Left ventricle myocardium inferior (tissue), 1 donor: ENCODE measurements at regions not wholly inside any gene's neighbourhood (a gene's known extent, or its start where the extent isn't known, plus 50 kb on each side); places are given as distances from the start of the nearest gene placed in this dataset.
"Not testable (repeated sequence)": the region's sequence is repeated elsewhere in the genome, so short reads cannot be mapped to it uniquely, and the experiment has no call there.

Experiments
- DNase-seq: peaks from one replicate; pipeline ENCODE4 v3.0.0-alpha.2; 2020
- H3K27ac ChIP-seq: fragments of 200-600 bp; replicated peaks from 2 replicates; pipeline ENCODE4 v1.8.0; 2021
- H3K27me3 ChIP-seq: fragments of 200-600 bp; 2 replicates; pipeline ENCODE4 v1.8.0; 2021; ENCODE audit warnings: low read depth
- H3K36me3 ChIP-seq: fragments of 200-600 bp; 2 replicates; pipeline ENCODE4 v1.8.0; 2021
- H3K4me1 ChIP-seq: fragments of 200-600 bp; 2 replicates; pipeline ENCODE4 v1.8.0; 2021
- H3K4me3 ChIP-seq: fragments of 200-600 bp; 2 replicates; pipeline ENCODE4 v1.8.0; 2021; ENCODE audit warnings: mild to moderate bottlenecking, moderate library complexity
- H3K9me3 ChIP-seq: fragments of 200-600 bp; replicated peaks from 2 replicates; pipeline ENCODE4 v1.8.0; 2021
- CTCF ChIP-seq: fragments of 200-600 bp; IDR thresholded peaks from 2 replicates; pipeline ENCODE4 v1.8.0; 2021; ENCODE audit warnings: antibody characterized with exemption, mild to moderate bottlenecking, borderline replicate concordance
- intact Hi-C: fragments of 100-400 bp; cut with micrococcal nuclease; formaldehyde crosslinking; loops from one replicate; pipeline ENCODE4 v1.11.0; 2022
- donor health status: DM: no; HTN: yes; CAD: no; lungs with severe emphysema.

- H3K4me1 ChIP-seq = no peaks in the 10 kb centered on the region
- H3K36me3 ChIP-seq = no peaks in the 10 kb centered on the region
- no peaks in the 10 kb centered on the region for H3K27me3 ChIP-seq
- no peaks in the 10 kb centered on the region for H3K9me3 ChIP-seq
- no peak overlapping the region for H3K27ac ChIP-seq
- TF ChIP-seq CTCF = no peak
- H3K4me3 ChIP-seq = no peak overlapping the region
- no peak for DNase-seq
- intact Hi-C loops = no loop called here
Measured at GRCh38 chrX:20693078-20693477, 426.4 kb upstream of the RPS6KA3 start.

- no peaks in the 10 kb centered on the region for H3K36me3 ChIP-seq
- intact Hi-C loops = no loop called here
- no peaks in the 10 kb centered on the region for H3K27me3 ChIP-seq
- H3K9me3 ChIP-seq = no peaks in the 10 kb centered on the region
- TF ChIP-seq CTCF = no peak
- DNase-seq = no peak
- H3K27ac ChIP-seq = no peak overlapping the region
- no peak overlapping the region for H3K4me3 ChIP-seq
- H3K4me1 ChIP-seq = no peaks in the 10 kb centered on the region
Measured at GRCh38 chrX:20686256-20686655, 419.5 kb upstream of the RPS6KA3 start.

DNA sequence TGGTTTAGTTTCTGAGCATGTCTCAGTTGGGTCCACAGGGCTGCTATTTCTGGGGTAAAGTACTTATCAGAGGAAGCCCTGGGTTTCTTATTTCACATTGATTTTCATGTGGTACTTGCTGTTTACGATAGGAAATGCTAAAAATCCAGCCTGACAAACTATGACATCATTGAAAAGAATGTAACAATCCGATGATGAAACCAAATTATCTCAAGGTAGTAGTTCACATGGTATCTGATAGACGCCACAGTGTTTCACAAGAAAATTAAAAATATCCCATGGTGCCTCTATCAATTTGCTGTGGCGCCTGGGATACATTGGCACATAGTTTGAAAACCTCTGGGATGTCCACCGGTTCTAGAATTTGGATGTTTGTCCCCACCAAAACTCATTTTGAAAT lies 418.9 kb upstream of the RPS6KA3 start:
- Histone ChIP-seq H3K9me3 (no peaks in the 10 kb centered on the region), H3K27ac (no peak overlapping the region), H3K4me1 (no peaks in the 10 kb centered on the region), H3K4me3 (no peak overlapping the region), H3K36me3 (no peaks in the 10 kb centered on the region), H3K27me3 (no peaks in the 10 kb centered on the region)
- no peak for DNase-seq
- no peak for TF ChIP-seq CTCF
- intact Hi-C loops = no loop called here

- DNase-seq = no peak
Measured at GRCh38 chrX:20681683-20682082, 415.0 kb upstream of the RPS6KA3 start.

GRCh38 chrX:20680998-20681397 lies 414.3 kb upstream of the RPS6KA3 start:
- Histone ChIP-seq H3K27ac (no peak overlapping the region), H3K4me1 (no peaks in the 10 kb centered on the region), H3K9me3 (no peaks in the 10 kb centered on the region), H3K27me3 (no peaks in the 10 kb centered on the region), H3K4me3 (no peak overlapping the region), H3K36me3 (no peaks in the 10 kb centered on the region)
- TF ChIP-seq CTCF = no peak
- intact Hi-C loops = no loop called here
- DNase-seq = no peak

More at GRCh38 chrX:20681683-20682082, 415.0 kb upstream of the RPS6KA3 start:
- TF ChIP-seq CTCF = no peak
- intact Hi-C loops = no loop called here
- no peaks in the 10 kb centered on the region for H3K27me3 ChIP-seq
- H3K4me3 ChIP-seq = no peak overlapping the region
- no peaks in the 10 kb centered on the region for H3K4me1 ChIP-seq
- no peak overlapping the region for H3K27ac ChIP-seq
- no peaks in the 10 kb centered on the region for H3K9me3 ChIP-seq
- H3K36me3 ChIP-seq = no peaks in the 10 kb centered on the region

GRCh38 chrX:20672476-20672875 lies 405.8 kb upstream of the RPS6KA3 start:
- Histone ChIP-seq H3K4me1 (no peaks in the 10 kb centered on the region), H3K4me3 (no peak overlapping the region), H3K27me3 (no peaks in the 10 kb centered on the region), H3K27ac (no peak overlapping the region), H3K36me3 (no peaks in the 10 kb centered on the region), H3K9me3 (no peaks in the 10 kb centered on the region)
- TF ChIP-seq CTCF = no peak
- intact Hi-C loops = no loop called here
- no peak for DNase-seq

- intact Hi-C loops, H3K36me3 ChIP-seq, DNase-seq, H3K27ac ChIP-seq, H3K27me3 ChIP-seq, H3K9me3 ChIP-seq, H3K4me3 ChIP-seq, H3K4me1 ChIP-seq: not testable (repeated sequence)
Measured at GRCh38 chrX:20671746-20672145, 405.0 kb upstream of the RPS6KA3 start.
